Astrocyte (in vitro differentiated cells and primary cell): ENCODE measurements at regions not wholly inside any gene's neighbourhood (a gene's known extent, or its start where the extent isn't known, plus 50 kb on each side); places are given as distances from the start of the nearest gene placed in this dataset.

Experiments used
- DNase-seq: peaks from one replicate; pipeline ENCODE4 v3.0.0-alpha.2; 2010; ENCODE audit warnings: low read depth
- FAIRE-seq: peaks from 2 replicates; lab custom pipeline; 2011; peaks lifted over from hg19 to GRCh38; lab: Jason Lieb, UNC
- H2AFZ ChIP-seq: 2 replicates; pipeline ENCODE4 v1.6.0; 2012; ENCODE audit warnings: low read depth, low read length, inconsistent platforms
- H3K27ac ChIP-seq: 2 replicates; pipeline ENCODE4 v1.5.1; 2011; ENCODE audit warnings: low read depth, low read length, inconsistent platforms
- H3K27me3 ChIP-seq: 2 replicates; pipeline ENCODE4 v1.6.0; 2011; ENCODE audit warnings: low read length, inconsistent platforms; ENCODE audit not compliant: insufficient read depth
- H3K36me3 ChIP-seq: 2 replicates; pipeline ENCODE4 v1.5.1; 2011; ENCODE audit warnings: low read length, inconsistent platforms; ENCODE audit not compliant: insufficient read depth
- H3K4me1 ChIP-seq: 2 replicates; pipeline ENCODE4 v1.5.1; 2011; ENCODE audit warnings: low read length, inconsistent platforms; ENCODE audit not compliant: insufficient read depth
- H3K4me2 ChIP-seq: 2 replicates; pipeline ENCODE4 v1.6.0; 2012; ENCODE audit warnings: low read length, inconsistent platforms
- H3K4me3 ChIP-seq: 2 replicates; pipeline ENCODE4 v1.5.1; 2011; ENCODE audit warnings: low read depth, mild to moderate bottlenecking, low read length, inconsistent platforms; ENCODE audit not compliant: insufficient read depth
- H3K79me2 ChIP-seq: 2 replicates; pipeline ENCODE4 v1.6.0; 2012; ENCODE audit warnings: mild to moderate bottlenecking, low read length, inconsistent platforms; ENCODE audit not compliant: insufficient read depth
- H3K9ac ChIP-seq: 2 replicates; pipeline ENCODE4 v1.6.0; 2012; ENCODE audit warnings: mild to moderate bottlenecking, low read length, inconsistent platforms
- H3K9me3 ChIP-seq: 2 replicates; pipeline ENCODE4 v1.5.1; 2012; ENCODE audit warnings: low read depth, mild to moderate bottlenecking, low read length, inconsistent platforms; ENCODE audit not compliant: insufficient read depth
- H4K20me1 ChIP-seq: 2 replicates; pipeline ENCODE4 v1.6.0; 2012; ENCODE audit warnings: low read length, inconsistent platforms; ENCODE audit not compliant: insufficient read depth
- H3K27ac Mint-ChIP-seq: one replicate; pipeline ENCODE4 v1.8.0; 2021; ENCODE audit warnings: mild to moderate bottlenecking, mixed read lengths; ENCODE audit not compliant: unreplicated experiment
- H3K27me3 Mint-ChIP-seq: one replicate; pipeline ENCODE4 v1.8.0; 2021; ENCODE audit warnings: low read depth, mixed read lengths; ENCODE audit not compliant: unreplicated experiment
- H3K36me3 Mint-ChIP-seq: one replicate; pipeline ENCODE4 v1.8.0; 2021; ENCODE audit warnings: low read depth, mixed read lengths; ENCODE audit not compliant: unreplicated experiment
- H3K4me1 Mint-ChIP-seq: one replicate; pipeline ENCODE4 v1.8.0; 2021; ENCODE audit warnings: low read depth, mixed read lengths; ENCODE audit not compliant: unreplicated experiment
- H3K4me3 Mint-ChIP-seq: one replicate; pipeline ENCODE4 v1.8.0; 2021; ENCODE audit warnings: mild to moderate bottlenecking, moderate library complexity, mixed read lengths; ENCODE audit not compliant: unreplicated experiment
- H3K9me3 Mint-ChIP-seq: one replicate; pipeline ENCODE4 v1.8.0; 2021; ENCODE audit warnings: mild to moderate bottlenecking, mixed read lengths; ENCODE audit not compliant: unreplicated experiment
- EZH2 ChIP-seq: IDR thresholded peaks from 2 replicates; pipeline ENCODE4 v1.6.1; 2012; ENCODE audit warnings: mild to moderate bottlenecking, low read length, inconsistent platforms; ENCODE audit not compliant: insufficient read depth
- TF ChIP-seq, protein P1 (sequence below): IDR thresholded peaks from 2 replicates; pipeline ENCODE4 v1.5.1; 2011; ENCODE audit warnings: low read depth, mild to moderate bottlenecking, inconsistent platforms, low read length, moderate library complexity; ENCODE audit not compliant: insufficient read depth

DNA sequence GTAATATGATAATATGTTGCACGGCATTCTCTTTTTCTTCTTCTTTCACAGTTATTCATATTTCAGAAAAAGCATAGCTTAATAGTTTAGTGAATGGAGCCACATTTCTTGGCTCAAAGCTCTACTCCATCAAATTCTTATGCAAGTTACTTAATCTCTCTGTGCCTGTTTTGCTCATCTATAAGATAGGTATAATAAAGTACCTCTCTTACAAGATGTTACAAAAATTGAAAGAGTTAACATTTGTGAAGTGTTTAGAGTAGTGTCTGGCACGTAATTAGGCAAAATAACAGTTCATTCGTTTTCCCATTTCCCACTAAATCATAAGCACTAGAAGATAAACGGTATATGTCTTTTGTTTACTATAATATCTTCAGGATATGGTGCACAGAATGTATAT, 1304.4 kb upstream of the EYS start:
- no peaks in the 10 kb centered on the region for H3K27me3 ChIP-seq
- no peaks in the 10 kb centered on the region for H3K36me3 ChIP-seq
- H3K4me1 ChIP-seq = no peaks in the 10 kb centered on the region
- H3K27ac ChIP-seq = no peak overlapping the region
- Mint-ChIP-seq H3K4me1 (no peaks in the 10 kb centered on the region), H3K4me3 (no peak overlapping the region), H3K9me3 (no peaks in the 10 kb centered on the region), H3K36me3 (no peaks in the 10 kb centered on the region), H3K27me3 (no peaks in the 10 kb centered on the region), H3K27ac (no peak overlapping the region)
- H3K4me3 ChIP-seq = no peak overlapping the region
- no peaks in the 10 kb centered on the region for H3K79me2 ChIP-seq
- H2AFZ ChIP-seq = no peak overlapping the region
- no peak for FAIRE-seq
- H4K20me1 ChIP-seq = no peaks in the 10 kb centered on the region
- no peak overlapping the region for H3K9ac ChIP-seq
- TF ChIP-seq, protein P1, sequence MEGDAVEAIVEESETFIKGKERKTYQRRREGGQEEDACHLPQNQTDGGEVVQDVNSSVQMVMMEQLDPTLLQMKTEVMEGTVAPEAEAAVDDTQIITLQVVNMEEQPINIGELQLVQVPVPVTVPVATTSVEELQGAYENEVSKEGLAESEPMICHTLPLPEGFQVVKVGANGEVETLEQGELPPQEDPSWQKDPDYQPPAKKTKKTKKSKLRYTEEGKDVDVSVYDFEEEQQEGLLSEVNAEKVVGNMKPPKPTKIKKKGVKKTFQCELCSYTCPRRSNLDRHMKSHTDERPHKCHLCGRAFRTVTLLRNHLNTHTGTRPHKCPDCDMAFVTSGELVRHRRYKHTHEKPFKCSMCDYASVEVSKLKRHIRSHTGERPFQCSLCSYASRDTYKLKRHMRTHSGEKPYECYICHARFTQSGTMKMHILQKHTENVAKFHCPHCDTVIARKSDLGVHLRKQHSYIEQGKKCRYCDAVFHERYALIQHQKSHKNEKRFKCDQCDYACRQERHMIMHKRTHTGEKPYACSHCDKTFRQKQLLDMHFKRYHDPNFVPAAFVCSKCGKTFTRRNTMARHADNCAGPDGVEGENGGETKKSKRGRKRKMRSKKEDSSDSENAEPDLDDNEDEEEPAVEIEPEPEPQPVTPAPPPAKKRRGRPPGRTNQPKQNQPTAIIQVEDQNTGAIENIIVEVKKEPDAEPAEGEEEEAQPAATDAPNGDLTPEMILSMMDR = no peak
- no peak for TF ChIP-seq EZH2
- H3K9me3 ChIP-seq = no peaks in the 10 kb centered on the region
- no peak overlapping the region for H3K4me2 ChIP-seq
- DNase-seq = no peak

DNA sequence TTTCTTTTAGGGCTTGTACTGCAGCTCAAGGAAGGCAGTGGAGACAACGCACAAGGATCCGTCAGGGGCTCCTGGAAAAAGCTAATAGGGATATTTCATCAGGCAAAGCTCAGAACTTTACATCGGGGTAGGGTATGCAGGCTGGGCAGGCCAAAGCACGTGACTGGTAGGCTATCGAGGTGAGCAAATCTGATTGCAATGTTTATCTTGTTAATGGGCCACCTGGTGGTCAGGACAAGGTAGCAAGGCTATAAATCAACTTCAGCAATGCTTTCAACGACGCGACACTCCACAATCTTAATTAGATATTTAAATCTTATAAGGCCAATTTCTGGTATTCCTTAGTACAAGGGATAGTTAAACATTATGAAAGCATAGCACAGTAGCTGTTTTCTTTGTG, 1302.8 kb upstream of the EYS start:
- Histone ChIP-seq H3K4me2 (no peak overlapping the region), H3K79me2 (no peaks in the 10 kb centered on the region), H3K9ac (no peak overlapping the region), H3K27ac (no peak overlapping the region), H4K20me1 (no peaks in the 10 kb centered on the region), H3K4me1 (no peaks in the 10 kb centered on the region), H3K27me3 (no peaks in the 10 kb centered on the region), H2AFZ (no peak overlapping the region), H3K36me3 (no peaks in the 10 kb centered on the region), H3K9me3 (no peaks in the 10 kb centered on the region), H3K4me3 (no peak overlapping the region)
- Mint-ChIP-seq H3K36me3 (no peaks in the 10 kb centered on the region), H3K27me3 (no peaks in the 10 kb centered on the region), H3K4me3 (no peak overlapping the region), H3K27ac (no peak overlapping the region), H3K4me1 (no peaks in the 10 kb centered on the region), H3K9me3 (no peaks in the 10 kb centered on the region)
- DNase-seq = no peak
- FAIRE-seq = no peak
- TF ChIP-seq, protein P1 = no peak
- no peak for TF ChIP-seq EZH2

- no peak for FAIRE-seq
- no peak overlapping the region for H3K4me2 ChIP-seq
- no peaks in the 10 kb centered on the region for H3K27me3 ChIP-seq
- TF ChIP-seq EZH2 = no peak
- TF ChIP-seq, protein P1 = no peak
- no peaks in the 10 kb centered on the region for H3K4me1 ChIP-seq
- no peak overlapping the region for H3K27ac ChIP-seq
- H3K9ac ChIP-seq = no peak overlapping the region
- H3K27ac Mint-ChIP-seq = no peak overlapping the region
- no peak overlapping the region for H2AFZ ChIP-seq
- H3K4me3 Mint-ChIP-seq = no peak overlapping the region
- no peak for DNase-seq
- no peaks in the 10 kb centered on the region for H3K9me3 ChIP-seq
- no peaks in the 10 kb centered on the region for H4K20me1 ChIP-seq
- no peak overlapping the region for H3K4me3 ChIP-seq
- H3K9me3 Mint-ChIP-seq = no peaks in the 10 kb centered on the region
- H3K36me3 ChIP-seq = no peaks in the 10 kb centered on the region
- no peaks in the 10 kb centered on the region for H3K4me1 Mint-ChIP-seq
- H3K79me2 ChIP-seq = no peaks in the 10 kb centered on the region
- H3K36me3 Mint-ChIP-seq = no peaks in the 10 kb centered on the region
- H3K27me3 Mint-ChIP-seq = no peaks in the 10 kb centered on the region
Measured at GRCh38 chr6:67003844-67004243, 1296.8 kb upstream of the EYS start.
